SH-SY5Y (cell line): ENCODE measurements at regions not wholly inside any gene's neighbourhood (a gene's known extent, or its start where the extent isn't known, plus 50 kb on each side); places are given as distances from the start of the nearest gene placed in this dataset.

Experiments used
- GATA2 ChIP-seq: IDR thresholded peaks from 2 replicates; pipeline ENCODE4 v1.6.1; 2011; ENCODE audit warnings: mild to moderate bottlenecking, low read depth, low read length
- GATA3 ChIP-seq: IDR thresholded peaks from 2 replicates; pipeline ENCODE4 v1.6.1; 2011; ENCODE audit warnings: low read depth, mild to moderate bottlenecking, low read length, moderate library complexity

- TF ChIP-seq GATA3 (no peak), GATA2 (no peak)
These were observed 181.1 kb upstream of the GPRIN3 start for GRCh38 chr4:89488736-89489135.
